ENCODE measurements at regions not wholly inside any gene's neighbourhood (a gene's known extent, or its start where the extent isn't known, plus 50 kb on each side); places are given as distances from the start of the nearest gene placed in this dataset.
"Not testable (repeated sequence)": the region's sequence is repeated elsewhere in the genome, so short reads cannot be mapped to it uniquely, and the experiment has no call there.

GRCh38 chr5:153373130-153373498 is 117.4 kb upstream of the GRIA1 start:
- ATAC-seq (no peak), FAIRE-seq (no peak), DNase-seq (no peak)
- Histone ChIP-seq H3K27me3 (no peaks in the 10 kb centered on the region), H3K27ac (no peak overlapping the region), H3K4me1 (no peaks in the 10 kb centered on the region), H3K4me3 (no peak overlapping the region), H3K36me3 (no peaks in the 10 kb centered on the region), H3K9me3 (no peaks in the 10 kb centered on the region)
- intact Hi-C loops (cut with DNase I): no loop called here
- no peak for TF ChIP-seq CTCF (IDR thresholded peaks at IDR 0.05)
- WGBS, 2 donors: 21 to 25% methylated on average over 4 of the region's 4 CpGs

GRCh38 chr5:153381630-153382029 is 108.8 kb upstream of the GRIA1 start:
- H3K36me3 ChIP-seq; H3K27ac ChIP-seq; H3K27me3 ChIP-seq; H3K4me1 ChIP-seq; FAIRE-seq; H3K9me3 ChIP-seq; ATAC-seq; intact Hi-C loops (cut with DNase I); H3K4me3 ChIP-seq: not testable (repeated sequence)
- peak in 1 of 6 donors; percentile 29 for DNase-seq
- WGBS, 2 donors: 77 to 85% methylated on average over 10 of the region's 10 CpGs

GRCh38 chr5:153390569-153390968 is 99.9 kb upstream of the GRIA1 start:
- intact Hi-C loops (cut with DNase I): no loop called here
- ATAC-seq (no peak), DNase-seq (no peak), FAIRE-seq (no peak)
- H3K36me3 ChIP-seq: no peaks in the 10 kb centered on the region
- no peaks in the 10 kb centered on the region for H3K27me3 ChIP-seq
- H3K4me1 ChIP-seq: no peaks in the 10 kb centered on the region
- no peak for TF ChIP-seq CTCF (IDR thresholded peaks at IDR 0.05)
- H3K4me3 ChIP-seq: no peak overlapping the region
- H3K27ac ChIP-seq: no peak overlapping the region
- H3K9me3 ChIP-seq: no peaks in the 10 kb centered on the region

- no peak overlapping the region for H3K27ac ChIP-seq
- intact Hi-C loops (cut with DNase I): no loop called here
- TF ChIP-seq CTCF (IDR thresholded peaks at IDR 0.05): no peak
- DNase-seq: no peak
- no peaks in the 10 kb centered on the region for H3K36me3 ChIP-seq
- no peak overlapping the region for H3K4me3 ChIP-seq
- no peak for ATAC-seq
- H3K27me3 ChIP-seq: no peaks in the 10 kb centered on the region
- H3K9me3 ChIP-seq: no peaks in the 10 kb centered on the region
- no peaks in the 10 kb centered on the region for H3K4me1 ChIP-seq
- WGBS, 2 donors: 68% methylated on average over 2 of the region's 2 CpGs
- FAIRE-seq: no peak
Measured at GRCh38 chr5:153399595-153399994, 90.9 kb upstream of the GRIA1 start.

- no peak for DNase-seq
- Histone ChIP-seq H3K27ac (no peak overlapping the region), H3K9me3 (no peaks in the 10 kb centered on the region), H3K27me3 (no peaks in the 10 kb centered on the region), H3K4me3 (no peak overlapping the region), H3K4me1 (no peaks in the 10 kb centered on the region), H3K36me3 (no peaks in the 10 kb centered on the region)
- intact Hi-C loops (cut with DNase I): no loop called here
- no peak for ATAC-seq
- TF ChIP-seq CTCF (IDR thresholded peaks at IDR 0.05): no peak
- no peak for FAIRE-seq
- WGBS, 2 donors: 74 to 77% methylated on average over 2 of the region's 2 CpGs
Measured at GRCh38 chr5:153400931-153401330, 89.5 kb upstream of the GRIA1 start.

- no peaks in the 10 kb centered on the region for H3K27me3 ChIP-seq
- intact Hi-C loops (cut with DNase I): no loop called here
- no peak overlapping the region for H3K27ac ChIP-seq
- H3K4me1 ChIP-seq: no peaks in the 10 kb centered on the region
- no peaks in the 10 kb centered on the region for H3K9me3 ChIP-seq
- no peak for DNase-seq
- no peak for ATAC-seq
- no peak for FAIRE-seq
- TF ChIP-seq CTCF (IDR thresholded peaks at IDR 0.05): no peak
- no peaks in the 10 kb centered on the region for H3K36me3 ChIP-seq
- H3K4me3 ChIP-seq: no peak overlapping the region
Measured at GRCh38 chr5:153402550-153402949, 87.9 kb upstream of the GRIA1 start.

Measured in pancreas (tissue), 10 donors.